Bone marrow (tissue), 2 donors: ENCODE measurements at regions not wholly inside any gene's neighbourhood (a gene's known extent, or its start where the extent isn't known, plus 50 kb on each side); places are given as distances from the start of the nearest gene placed in this dataset.
"Not testable (repeated sequence)": the region's sequence is repeated elsewhere in the genome, so short reads cannot be mapped to it uniquely, and the experiment has no call there.

Experiments
- DNase-seq, 2 donors: peaks; one replicate each; lab custom pipeline; 2025; lab: John Stamatoyannopoulos, UW

GRCh38 chr4:22573198-22573597 lies 57.3 kb upstream of the ADGRA3 start:
- no peak for DNase-seq

- DNase-seq = no peak
These were observed 57.8 kb upstream of the ADGRA3 start for GRCh38 chr4:22573641-22574040.

GRCh38 chr4:22574424-22574823 lies 58.6 kb upstream of the ADGRA3 start:
- no peak for DNase-seq

- DNase-seq = no peak
These were observed 59.0 kb upstream of the ADGRA3 start for GRCh38 chr4:22574880-22575279.

- no peak for DNase-seq
These were observed 71.4 kb upstream of the ADGRA3 start for GRCh38 chr4:22587253-22587652.

GRCh38 chr4:22593933-22594332 lies 78.1 kb upstream of the ADGRA3 start:
- no peak for DNase-seq

GRCh38 chr4:22595684-22596083 lies 79.8 kb upstream of the ADGRA3 start:
- no peak for DNase-seq

- DNase-seq = no peak
These were observed 80.5 kb upstream of the ADGRA3 start for GRCh38 chr4:22596409-22596808.

GRCh38 chr4:22597471-22597870 lies 81.6 kb upstream of the ADGRA3 start:
- peak in 1 of 2 donors; percentile 24 for DNase-seq

GRCh38 chr4:22598113-22599047 lies 82.5 kb upstream of the ADGRA3 start:
- DNase-seq = not testable (repeated sequence)

GRCh38 chr4:22599228-22599928 lies 83.5 kb upstream of the ADGRA3 start:
- DNase-seq = not testable (repeated sequence)

GRCh38 chr4:22599929-22600432 lies 84.1 kb upstream of the ADGRA3 start:
- DNase-seq = not testable (repeated sequence)

- DNase-seq = not testable (repeated sequence)
These were observed 85.8 kb upstream of the ADGRA3 start for GRCh38 chr4:22601638-22602037.

- peak in 1 of 2 donors; percentile 82 for DNase-seq
These were observed 85.4 kb upstream of the GBA3 start for GRCh38 chr4:22607382-22607781.

- DNase-seq = not testable (repeated sequence)
These were observed 82.7 kb upstream of the GBA3 start for GRCh38 chr4:22609951-22610525.

GRCh38 chr4:22614114-22614513 lies 78.6 kb upstream of the GBA3 start:
- no peak for DNase-seq

- no peak for DNase-seq
These were observed 76.2 kb upstream of the GBA3 start for GRCh38 chr4:22616516-22616915.

- not testable (repeated sequence) for DNase-seq
These were observed 72.6 kb upstream of the GBA3 start for GRCh38 chr4:22620144-22620543.

- DNase-seq = not testable (repeated sequence)
These were observed 70.8 kb upstream of the GBA3 start for GRCh38 chr4:22621970-22622369.

- DNase-seq = not testable (repeated sequence)
These were observed 68.7 kb upstream of the GBA3 start for GRCh38 chr4:22624002-22624401.

GRCh38 chr4:22625311-22625710 lies 67.4 kb upstream of the GBA3 start:
- no peak for DNase-seq

- not testable (repeated sequence) for DNase-seq
These were observed 64.9 kb upstream of the GBA3 start for GRCh38 chr4:22627851-22628250.
